GM23248 (cell line): ENCODE measurements at regions not wholly inside any gene's neighbourhood (a gene's known extent, or its start where the extent isn't known, plus 50 kb on each side); places are given as distances from the start of the nearest gene placed in this dataset.

Experiments used
- DNase-seq: peaks from one replicate; pipeline ENCODE4 v3.0.0-alpha.2; 2015
- H2AFZ ChIP-seq: fragments of 200-600 bp; sonication (generic); 2 replicates; pipeline ENCODE4 v1.6.1; 2016; ENCODE audit warnings: antibody characterized with exemption
- H3F3A ChIP-seq: fragments of 200-600 bp; sonication (generic); 2 replicates; pipeline ENCODE4 v1.6.1; 2016; ENCODE audit warnings: mild to moderate bottlenecking, antibody characterized with exemption, mixed run types; ENCODE audit not compliant: insufficient read depth
- H3K27ac ChIP-seq: fragments of 200-600 bp; sonication (generic); 2 replicates; pipeline ENCODE4 v1.5.1; 2016; ENCODE audit warnings: mild to moderate bottlenecking
- H3K27me3 ChIP-seq: fragments of 200-600 bp; sonication (generic); replicated peaks from 2 replicates; pipeline ENCODE4 v1.6.1; 2016; ENCODE audit warnings: mild to moderate bottlenecking; ENCODE audit not compliant: insufficient read depth
- H3K36me3 ChIP-seq: fragments of 200-600 bp; sonication (generic); 2 replicates; pipeline ENCODE4 v1.6.1; 2016; ENCODE audit warnings: low read depth, mild to moderate bottlenecking
- H3K4me1 ChIP-seq: fragments of 200-600 bp; sonication (generic); 2 replicates; pipeline ENCODE4 v1.6.1; 2016; ENCODE audit warnings: mild to moderate bottlenecking; ENCODE audit not compliant: insufficient read depth
- H3K4me2 ChIP-seq: fragments of 200-600 bp; sonication (generic); one replicate; pipeline ENCODE4 v1.6.1; 2016; ENCODE audit warnings: mild to moderate bottlenecking; ENCODE audit not compliant: unreplicated experiment
- H3K4me3 ChIP-seq: fragments of 200-600 bp; sonication (generic); 2 replicates; pipeline ENCODE4 v1.5.1; 2016; ENCODE audit warnings: mild to moderate bottlenecking
- H3K79me2 ChIP-seq: fragments of 200-600 bp; sonication (generic); 2 replicates; pipeline ENCODE4 v1.6.1; 2016; ENCODE audit warnings: mild to moderate bottlenecking; ENCODE audit not compliant: insufficient read depth
- H3K9ac ChIP-seq: fragments of 200-600 bp; sonication (generic); 2 replicates; pipeline ENCODE4 v1.6.1; 2016; ENCODE audit warnings: mild to moderate bottlenecking
- H3K9me2 ChIP-seq: fragments of 200-600 bp; sonication (generic); 2 replicates; pipeline ENCODE4 v1.6.1; 2016; ENCODE audit warnings: mixed run types, mild to moderate bottlenecking, moderate library complexity; ENCODE audit not compliant: insufficient read depth
- H3K9me3 ChIP-seq: fragments of 200-600 bp; sonication (generic); one replicate; pipeline ENCODE4 v1.6.1; 2017; ENCODE audit warnings: low read depth
- H4K20me1 ChIP-seq: fragments of 200-600 bp; sonication (generic); 2 replicates; pipeline ENCODE4 v1.6.0; 2016; ENCODE audit not compliant: insufficient read depth
- EZH2 ChIP-seq: fragments of 200-600 bp; sonication (generic); IDR thresholded peaks from 2 replicates; pipeline ENCODE4 v1.6.1; 2018; ENCODE audit warnings: antibody characterized with exemption, mild to moderate bottlenecking; ENCODE audit not compliant: insufficient read depth, poor library complexity, severe bottlenecking
- EZH2phosphoT487 ChIP-seq: fragments of 200-600 bp; sonication (generic); IDR thresholded peaks from 2 replicates; pipeline ENCODE4 v1.6.1; 2018; ENCODE audit warnings: antibody characterized with exemption, moderate library complexity, mild to moderate bottlenecking, low read depth; ENCODE audit not compliant: insufficient read depth
- WGBS, 2 experiments: methylation state at CpG; one replicate each; pipeline ENCODE4 v1.1.6; 2015 to 2017; ENCODE audit warnings: low lambda C conversion rate in 2 of 2, low coverage in 1 of 2; ENCODE audit errors: missing lambda C conversion rate in 2 of 2; 5-methylcytosine and 5-hydroxymethylcytosine counted together
- in situ Hi-C: fragments of 300-500 bp; cut with MboI; formaldehyde crosslinking; loops from 2 replicates; pipeline ENCODE4 v1.15.0; 2020

- H3K79me2 ChIP-seq = no peaks in the 10 kb centered on the region
- 34 to 39% methylated on average over 2 of the region's 2 CpGs for WGBS, 2 experiments
- TF ChIP-seq EZH2 (no peak), EZH2phosphoT487 (no peak)
Observed at GRCh38 chr22:23002612-23003180, 67.6 kb upstream of the GNAZ start.

GRCh38 chr22:23007823-23008222 is 62.5 kb upstream of the GNAZ start:
- 46 to 55% methylated on average over 1 of the region's 1 CpG for WGBS, 2 experiments

More at GRCh38 chr22:23002612-23003180, 67.6 kb upstream of the GNAZ start:
- H2AFZ ChIP-seq = no peak overlapping the region
- H3K4me3 ChIP-seq = no peak overlapping the region
- no peak overlapping the region for H3K4me2 ChIP-seq
- no peaks in the 10 kb centered on the region for H3K9me2 ChIP-seq
- in situ Hi-C loops = no loop called here
- no peak overlapping the region for H3K9ac ChIP-seq
- no peaks in the 10 kb centered on the region for H3K27me3 ChIP-seq
- no peak for DNase-seq
- H3F3A ChIP-seq = no peaks in the 10 kb centered on the region
- H3K9me3 ChIP-seq = no peaks in the 10 kb centered on the region
- no peaks in the 10 kb centered on the region for H4K20me1 ChIP-seq
- no peaks in the 10 kb centered on the region for H3K36me3 ChIP-seq
- no peaks in the 10 kb centered on the region for H3K4me1 ChIP-seq
- H3K27ac ChIP-seq = no peak overlapping the region

GRCh38 chr22:23008896-23009295 is 61.4 kb upstream of the GNAZ start:
- Histone ChIP-seq H3K4me3 (no peak overlapping the region), H3K9me3 (no peaks in the 10 kb centered on the region), H3K79me2 (no peaks in the 10 kb centered on the region), H4K20me1 (no peaks in the 10 kb centered on the region), H3K36me3 (no peaks in the 10 kb centered on the region), H3K9me2 (no peaks in the 10 kb centered on the region), H3K9ac (no peak overlapping the region), H3K27me3 (no peaks in the 10 kb centered on the region; the same call in 1 of the 2 replicates), H3F3A (no peaks in the 10 kb centered on the region), H2AFZ (no peak overlapping the region), H3K4me1 (no peaks in the 10 kb centered on the region), H3K4me2 (no peak overlapping the region), H3K27ac (no peak overlapping the region)
- in situ Hi-C loops = no loop called here
- 55 to 66% methylated on average over 2 of the region's 2 CpGs for WGBS, 2 experiments
- no peak for DNase-seq
- TF ChIP-seq EZH2 (no peak), EZH2phosphoT487 (no peak)

More at GRCh38 chr22:23007823-23008222, 62.5 kb upstream of the GNAZ start:
- Histone ChIP-seq H3F3A (no peaks in the 10 kb centered on the region), H3K4me1 (no peaks in the 10 kb centered on the region), H3K4me3 (no peak overlapping the region), H3K79me2 (no peaks in the 10 kb centered on the region), H3K9me3 (no peaks in the 10 kb centered on the region), H3K4me2 (no peak overlapping the region), H2AFZ (no peak overlapping the region), H3K9ac (no peak overlapping the region), H3K9me2 (no peaks in the 10 kb centered on the region), H4K20me1 (no peaks in the 10 kb centered on the region), H3K27me3 (no peaks in the 10 kb centered on the region; the same call in 1 of the 2 replicates), H3K27ac (no peak overlapping the region), H3K36me3 (no peaks in the 10 kb centered on the region)
- in situ Hi-C loops = no loop called here
- TF ChIP-seq EZH2 = no peak
- TF ChIP-seq EZH2phosphoT487 = no peak
- no peak for DNase-seq
